GM18858 (cell line): ENCODE measurements at regions not wholly inside any gene's neighbourhood (a gene's known extent, or its start where the extent isn't known, plus 50 kb on each side); places are given as distances from the start of the nearest gene placed in this dataset.

Experiments
- ATAC-seq: cut with Tn5 transposase; IDR thresholded peaks from one replicate; pipeline ENCODE4 v1.9.1; 2021; ENCODE audit not compliant: unreplicated experiment

DNA sequence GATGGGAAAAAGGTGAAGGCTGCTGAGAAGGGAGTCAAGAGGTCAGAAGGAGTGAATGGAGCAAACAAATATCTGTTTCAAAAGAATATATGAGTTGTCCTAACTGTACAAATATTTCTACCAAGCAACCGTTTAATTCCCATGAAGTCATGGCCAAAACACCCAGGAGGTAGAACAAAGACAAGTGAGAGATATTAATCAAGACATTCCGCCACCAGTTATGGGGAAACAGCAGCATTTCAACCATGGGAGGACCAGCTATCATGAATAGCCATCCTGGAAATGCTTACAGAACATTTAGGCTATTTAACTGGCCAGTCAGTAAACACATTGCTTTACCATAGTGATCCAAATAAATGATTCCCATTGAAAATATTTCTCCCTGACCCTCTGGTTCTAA is 396.3 kb downstream of the IRS1 start:
- no peak for ATAC-seq

- ATAC-seq, result no peak
Observed at GRCh38 chr2:226399006-226399405, 400.6 kb downstream of the IRS1 start.

- no peak for ATAC-seq
Observed at GRCh38 chr2:226398580-226398979, 401.0 kb downstream of the IRS1 start.

- no peak for ATAC-seq
Observed at GRCh38 chr2:226396541-226396940, 403.1 kb downstream of the IRS1 start.

GRCh38 chr2:226387499-226387942 is 412.1 kb downstream of the IRS1 start:
- ATAC-seq, result no peak

DNA sequence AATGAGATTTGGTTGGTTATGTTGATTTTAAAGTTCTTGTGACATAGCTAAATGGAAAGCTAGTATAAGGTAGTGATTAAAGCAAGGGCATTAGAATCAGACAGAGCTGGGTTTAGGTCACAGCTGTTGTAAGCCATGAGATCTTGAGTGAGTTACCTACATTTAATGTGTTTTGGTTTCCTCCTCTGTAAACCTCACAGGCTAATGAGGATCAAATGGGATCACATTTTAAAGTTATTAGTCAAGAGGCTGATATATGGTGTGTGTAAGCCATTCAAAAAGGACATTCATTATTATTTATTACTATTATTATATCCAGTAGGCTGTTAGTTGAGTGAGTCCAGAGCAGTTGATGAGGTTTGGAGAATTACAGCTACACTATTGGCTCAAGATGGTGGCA is 416.2 kb downstream of the IRS1 start:
- ATAC-seq, result no peak

- no peak for ATAC-seq
Observed at GRCh38 chr2:226380679-226381078, 418.9 kb downstream of the IRS1 start.

DNA sequence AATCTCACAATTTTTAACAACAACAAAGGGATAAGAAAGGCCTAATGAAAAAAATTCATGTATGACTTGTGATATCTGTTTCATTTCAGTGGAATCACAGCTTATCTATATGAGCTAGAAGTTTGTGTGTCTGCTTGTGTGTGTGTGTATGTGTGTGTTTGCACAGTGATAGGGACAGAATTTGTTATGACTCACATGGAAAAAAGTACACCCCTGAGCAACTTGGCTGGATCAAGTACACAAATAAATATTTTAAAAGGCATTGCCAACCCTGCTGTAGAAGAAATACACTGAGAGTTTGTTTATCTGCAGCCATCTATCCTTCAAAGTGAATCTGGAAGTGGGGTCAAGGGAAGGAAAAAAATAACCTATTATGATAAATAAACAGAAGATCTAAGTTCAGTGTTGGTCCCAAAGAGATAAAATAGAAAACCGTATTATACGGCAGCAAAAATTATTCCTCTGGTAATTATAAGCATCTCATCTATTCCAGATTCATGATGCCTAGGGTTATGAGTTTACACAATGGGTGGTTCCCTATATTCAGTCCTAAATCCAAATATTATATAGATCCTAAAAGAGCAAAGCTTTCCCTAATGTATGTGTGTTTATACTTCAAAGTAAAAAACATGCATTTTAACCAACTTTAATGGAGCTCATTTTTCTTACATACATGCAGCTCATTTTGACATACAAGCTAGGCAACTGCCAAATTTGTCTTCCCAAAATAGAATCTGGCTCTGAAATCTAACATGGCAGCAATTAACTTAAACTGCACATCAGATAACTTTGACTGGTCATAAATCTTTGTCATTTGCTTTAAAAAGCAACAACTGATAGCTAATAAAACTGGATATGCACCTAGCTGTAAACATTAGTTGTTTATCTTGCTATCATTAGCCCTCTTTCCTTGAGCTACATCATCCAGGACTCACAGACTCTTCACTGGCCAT is 420.6 kb downstream of the IRS1 start:
- no peak for ATAC-seq

DNA sequence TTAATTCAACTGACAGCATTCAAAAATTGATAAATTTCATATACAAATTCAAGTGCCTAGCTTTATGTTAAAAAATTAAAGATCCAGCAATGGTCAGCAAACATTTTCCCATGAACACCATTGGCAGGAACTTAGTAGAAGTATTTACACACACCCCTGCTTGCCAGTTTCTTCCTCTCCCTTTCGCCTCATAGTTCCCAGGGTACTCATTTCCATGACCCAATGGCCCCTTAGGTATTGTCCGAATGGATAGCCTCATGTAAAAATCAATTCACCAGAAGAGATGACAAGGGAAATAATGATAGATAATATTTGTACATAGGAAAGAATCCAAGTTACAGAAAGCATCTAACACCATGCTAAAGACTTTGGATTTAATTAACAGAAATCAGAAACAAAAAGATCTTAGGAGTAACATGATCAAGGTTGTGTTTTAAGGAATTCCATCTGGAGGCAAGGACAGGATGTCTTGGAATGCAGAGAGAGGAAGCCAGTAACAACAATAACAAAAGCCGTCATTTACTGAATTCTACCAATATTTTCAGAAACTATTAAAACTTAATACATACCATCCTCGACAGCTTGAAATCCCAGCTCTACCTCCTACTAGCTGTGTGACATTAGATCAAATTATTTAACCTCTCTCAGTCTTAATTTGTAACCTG is 423.0 kb downstream of the IRS1 start:
- no peak for ATAC-seq

GRCh38 chr2:226366920-226367319 is 432.7 kb downstream of the IRS1 start:
- no peak for ATAC-seq

DNA sequence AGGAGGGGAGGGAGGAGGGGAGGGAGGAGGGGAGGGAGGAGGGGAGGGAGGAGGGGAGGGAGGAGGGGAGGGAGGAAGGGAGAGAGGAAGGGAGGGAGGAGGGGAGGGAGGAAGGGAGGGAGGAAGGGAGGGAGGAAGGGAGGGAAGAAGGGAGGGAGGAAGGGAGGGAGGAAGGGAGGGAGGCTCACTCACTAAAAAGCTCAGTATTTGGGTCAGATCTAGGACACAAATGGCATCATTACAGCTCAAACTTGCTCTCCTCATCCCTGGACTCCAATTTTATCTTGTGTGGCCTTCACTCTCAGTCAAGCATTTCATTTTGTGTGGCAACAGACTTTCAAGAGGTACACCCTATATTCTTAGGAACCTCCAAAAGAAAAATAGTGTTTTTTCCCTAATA is 435.4 kb downstream of the IRS1 start:
- no peak for ATAC-seq

GRCh38 chr2:226362980-226363379 is 436.6 kb downstream of the IRS1 start:
- no peak for ATAC-seq

DNA sequence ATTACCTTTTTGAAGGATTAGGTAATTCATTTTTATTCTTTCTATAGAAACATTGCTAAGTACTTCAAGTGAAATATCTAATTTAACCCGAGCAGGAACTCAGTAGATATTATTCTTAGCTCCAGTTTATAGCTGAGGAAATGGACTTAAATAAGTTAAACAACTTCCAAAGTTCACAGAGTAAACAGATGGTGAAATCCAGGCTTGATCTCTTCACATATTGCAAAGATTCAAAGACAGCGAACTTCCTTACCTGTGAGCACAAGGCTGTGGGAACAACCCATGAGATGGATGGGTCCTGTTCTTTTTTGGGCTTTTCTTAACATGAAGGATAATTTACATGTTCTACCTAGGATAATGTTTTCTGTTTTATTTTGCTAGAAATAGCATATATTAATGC is 439.0 kb downstream of the IRS1 start:
- ATAC-seq, result no peak

DNA sequence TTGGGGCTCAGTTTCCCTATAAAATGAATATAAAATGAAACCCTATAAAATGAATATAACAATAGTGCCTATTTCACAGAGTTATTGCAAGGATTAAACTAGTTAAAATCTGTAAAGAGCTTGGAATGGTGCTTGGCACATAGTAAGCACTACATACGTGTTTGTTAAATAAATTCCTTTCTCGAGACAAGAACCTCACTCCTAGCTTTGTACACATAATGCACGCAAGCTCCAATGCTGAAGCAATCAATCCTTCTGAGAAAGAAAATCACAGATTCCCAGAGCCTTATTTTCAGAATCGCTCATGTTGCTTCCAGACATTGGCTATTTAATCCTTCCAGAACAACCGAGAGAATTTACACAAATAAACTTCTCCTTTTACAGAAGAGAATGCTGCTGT is 440.9 kb downstream of the IRS1 start:
- no peak for ATAC-seq

- ATAC-seq, result no peak
Observed at GRCh38 chr2:226357816-226358215, 441.8 kb downstream of the IRS1 start.

- no peak for ATAC-seq
Observed at GRCh38 chr2:226355600-226355999, 444.0 kb downstream of the IRS1 start.

DNA sequence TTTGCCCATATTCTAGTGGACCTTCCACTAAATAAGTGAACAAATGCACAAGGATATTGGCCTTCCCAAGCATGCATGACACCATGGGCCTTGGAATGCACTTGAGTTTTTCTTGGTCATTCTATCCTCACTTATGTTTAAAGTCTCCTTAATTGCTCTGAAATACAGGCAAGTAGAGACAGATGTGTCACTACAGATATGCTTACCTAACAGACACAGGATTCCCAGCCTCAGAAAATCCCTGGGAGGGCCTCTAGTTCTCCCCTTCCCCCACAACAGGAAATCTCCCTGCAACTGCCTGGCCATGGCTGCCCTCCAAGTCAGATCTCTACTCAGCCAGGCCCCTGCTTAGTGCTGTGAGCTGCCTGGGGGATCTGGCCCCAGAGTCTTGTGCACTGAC is 445.2 kb downstream of the IRS1 start:
- ATAC-seq, result no peak

GRCh38 chr2:226352941-226353560 is 446.6 kb downstream of the IRS1 start:
- no peak for ATAC-seq

DNA sequence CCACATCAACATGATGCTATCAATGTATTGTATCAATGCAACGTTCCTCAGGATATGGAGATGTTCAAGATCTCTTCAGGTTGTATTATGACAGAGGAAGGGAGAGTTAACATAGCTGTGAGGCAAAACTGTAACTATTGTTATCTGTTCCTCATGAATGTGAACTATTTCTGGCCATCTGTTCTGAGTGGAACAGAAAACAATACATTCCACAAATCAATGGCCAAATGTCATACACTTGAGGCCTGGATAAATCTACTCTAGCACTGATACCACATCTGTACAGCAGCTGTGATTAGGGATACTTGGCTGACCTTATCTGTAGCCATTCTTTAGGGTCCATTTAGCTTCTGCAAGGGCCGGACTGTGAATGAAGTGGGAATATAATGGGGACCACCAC is 447.9 kb downstream of the IRS1 start:
- no peak for ATAC-seq

DNA sequence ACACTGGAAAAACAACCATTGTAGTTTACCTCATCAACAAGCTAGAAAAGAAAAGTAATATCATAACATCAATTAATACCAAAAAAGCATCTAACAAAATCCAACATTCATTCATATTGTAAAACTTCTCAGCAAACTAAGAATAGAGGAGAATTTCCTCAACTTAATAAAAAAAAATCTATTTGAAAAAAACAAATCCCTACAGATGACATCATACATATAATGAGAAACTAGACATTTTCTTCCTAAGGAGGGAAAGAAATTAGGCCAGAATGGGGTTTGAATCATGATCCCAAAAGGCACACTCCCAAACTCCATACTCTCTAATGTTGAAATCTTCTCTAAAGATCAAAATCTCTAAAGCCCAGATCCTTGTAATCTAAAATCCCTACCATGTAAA is 460.0 kb downstream of the IRS1 start:
- ATAC-seq, result no peak

DNA sequence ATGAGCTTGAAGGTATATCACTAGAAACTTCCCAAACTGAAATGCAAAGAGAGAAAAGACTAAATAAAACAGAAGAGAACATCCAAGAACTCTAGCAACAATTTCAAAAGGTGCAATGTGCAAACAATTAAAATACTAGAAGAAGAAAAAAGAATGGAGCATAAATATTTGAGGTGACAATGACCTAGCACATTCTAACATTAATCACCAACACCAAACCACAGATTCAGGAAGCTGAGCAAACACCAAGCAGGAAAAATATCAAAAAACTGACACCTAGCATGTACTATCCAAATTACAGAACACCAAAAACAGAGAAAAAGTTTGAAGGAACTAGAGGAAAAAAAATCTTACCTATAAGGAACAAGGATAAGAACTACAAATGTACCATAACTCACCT is 460.8 kb downstream of the IRS1 start:
- ATAC-seq, result no peak
